ENCODE measurements at regions not wholly inside any gene's neighbourhood (a gene's known extent, or its start where the extent isn't known, plus 50 kb on each side); places are given as distances from the start of the nearest gene placed in this dataset.
A peak's percentile ranks its signal among the peaks of the same experiment; 100 is the strongest.

GRCh38 chr3:72341380-72341770 is 506.9 kb downstream of the SHQ1 start:
- no peaks in the 10 kb centered on the region for H3K9me3 ChIP-seq

GRCh38 chr3:72340476-72341379 is 507.5 kb downstream of the SHQ1 start:
- H3K27ac ChIP-seq = no peak overlapping the region
- peaks cover 11 to 32% (median 25%) of the 10 kb centered on the region in 4 donors for H3K4me1 ChIP-seq
- DNase-seq = no peak
- no peaks in the 10 kb centered on the region for H3K36me3 ChIP-seq
- TF ChIP-seq POLR2A (IDR thresholded peaks at IDR 0.05) (no peak), EP300 (IDR thresholded peaks at IDR 0.05) (no peak), CTCF (IDR thresholded peaks at IDR 0.05) (no peak), POLR2AphosphoS5 (IDR thresholded peaks at IDR 0.05) (no peak)
- 91 to 92% methylated on average over 10 to 12 of the region's 12 CpGs for WGBS, 2 donors
- H3K4me3 ChIP-seq = no peak overlapping the region
- H3K27me3 ChIP-seq = no peaks in the 10 kb centered on the region
- ATAC-seq (ENCODE audit: low FRiP score in 2 of 2) = no peak
- H3K9me3 ChIP-seq = no peaks in the 10 kb centered on the region

More at GRCh38 chr3:72341380-72341770, 506.9 kb downstream of the SHQ1 start:
- Histone ChIP-seq H3K4me1 (peaks cover 9 to 35% (median 28%) of the 10 kb centered on the region in 4 donors), H3K27ac (no peak overlapping the region), H3K4me3 (no peak overlapping the region), H3K27me3 (no peaks in the 10 kb centered on the region), H3K36me3 (no peaks in the 10 kb centered on the region)
- WGBS, 2 donors = 98 to 99% methylated on average over 5 of the region's 5 CpGs
- no peak for DNase-seq
- TF ChIP-seq EP300 (IDR thresholded peaks at IDR 0.05) (no peak), POLR2A (IDR thresholded peaks at IDR 0.05) (no peak), POLR2AphosphoS5 (IDR thresholded peaks at IDR 0.05) (no peak), CTCF (IDR thresholded peaks at IDR 0.05) (no peak)
- ATAC-seq (ENCODE audit: low FRiP score in 2 of 2) = no peak

GRCh38 chr3:72340056-72340455 is 508.2 kb downstream of the SHQ1 start:
- Histone ChIP-seq H3K9me3 (no peaks in the 10 kb centered on the region), H3K4me1 (peaks cover 11 to 27% (median 19%) of the 10 kb centered on the region in 4 donors), H3K27ac (peak overlapping the region in 1 of 4 donors; percentile 18), H3K27me3 (no peaks in the 10 kb centered on the region), H3K4me3 (no peak overlapping the region), H3K36me3 (no peaks in the 10 kb centered on the region)
- TF ChIP-seq POLR2AphosphoS5 (IDR thresholded peaks at IDR 0.05) (no peak), CTCF (IDR thresholded peaks at IDR 0.05) (no peak), EP300 (IDR thresholded peaks at IDR 0.05) (no peak), POLR2A (IDR thresholded peaks at IDR 0.05) (no peak)
- peak in 1 of 2 donors; percentile 42 for DNase-seq
- WGBS, 2 donors = 82 to 87% methylated on average over 7 to 9 of the region's 9 CpGs
- no peak for ATAC-seq (ENCODE audit: low FRiP score in 2 of 2)

GRCh38 chr3:72339670-72340030 is 508.6 kb downstream of the SHQ1 start:
- no peak for ATAC-seq (ENCODE audit: low FRiP score in 2 of 2)
- peak overlapping the region in 3 of 4 donors; percentile 18 to 31 (median 30) for H3K27ac ChIP-seq
- H3K4me3 ChIP-seq = no peak overlapping the region
- WGBS, 2 donors = 65 to 68% methylated on average over 4 of the region's 4 CpGs
- H3K9me3 ChIP-seq = no peaks in the 10 kb centered on the region
- DNase-seq = no peak
- TF ChIP-seq CTCF (IDR thresholded peaks at IDR 0.05) (no peak), POLR2A (IDR thresholded peaks at IDR 0.05) (no peak), EP300 (IDR thresholded peaks at IDR 0.05) (no peak), POLR2AphosphoS5 (IDR thresholded peaks at IDR 0.05) (no peak)
- peaks cover 11 to 24% (median 17%) of the 10 kb centered on the region in 4 donors for H3K4me1 ChIP-seq
- H3K36me3 ChIP-seq = no peaks in the 10 kb centered on the region
- no peaks in the 10 kb centered on the region for H3K27me3 ChIP-seq
